ENCODE measurements at regions not wholly inside any gene's neighbourhood (a gene's known extent, or its start where the extent isn't known, plus 50 kb on each side); places are given as distances from the start of the nearest gene placed in this dataset.

DNA sequence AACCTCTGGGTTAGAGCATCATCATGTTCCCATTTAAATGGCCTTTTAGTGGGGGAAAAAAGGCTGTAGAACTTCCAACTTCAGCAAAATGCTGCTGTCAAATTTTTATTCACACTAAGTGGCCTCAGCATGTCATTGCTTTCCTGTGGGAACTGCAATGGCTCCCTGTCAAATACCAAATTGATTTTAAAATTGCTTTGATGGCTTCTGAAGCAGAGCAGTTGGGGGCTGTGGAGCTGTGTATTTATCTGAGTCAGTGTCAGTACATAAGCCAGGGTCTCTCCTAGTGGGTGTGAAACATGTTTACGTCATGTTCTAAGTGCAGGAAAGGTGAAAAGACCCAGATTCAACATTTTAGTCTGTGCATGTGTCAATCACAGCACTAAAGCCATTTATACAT, 171.3 kb downstream of the CDH19 start:
- DNase-seq (no peak), FAIRE-seq (no peak)
- Histone ChIP-seq H3K9me3 (ENCODE audit: control insufficient read depth in 2 of 3, insufficient read depth in 1 of 3, low read length in 3 of 3) (no peaks in the 10 kb centered on the region), H3K4me3 (ENCODE audit: low read length in 3 of 3) (no peak overlapping the region), H3K27me3 (ENCODE audit: control insufficient read depth, insufficient read depth, low read length) (no peaks in the 10 kb centered on the region), H3K27ac (ENCODE audit: low read depth in 2 of 2, low read length in 2 of 2) (no peak overlapping the region), H3K9ac (ENCODE audit: low read length in 3 of 3) (no peak overlapping the region), H3K4me1 (ENCODE audit: control insufficient read depth in 2 of 3, insufficient read depth in 2 of 3, low read depth in 1 of 3, low read length in 3 of 3) (no peaks in the 10 kb centered on the region), H3K36me3 (ENCODE audit: control insufficient read depth in 2 of 3, insufficient read depth in 3 of 3, low read length in 3 of 3) (no peaks in the 10 kb centered on the region)
- intact Hi-C loops (cut with DNase I): no loop called here
- TF ChIP-seq CTCF (IDR thresholded peaks at IDR 0.05; ENCODE audit: borderline replicate concordance, extremely low read depth, insufficient read depth): no peak

GRCh38 chr18:66428795-66429194, 175.1 kb downstream of the CDH19 start:
- Histone ChIP-seq H3K36me3 (ENCODE audit: control insufficient read depth in 2 of 3, insufficient read depth in 3 of 3, low read length in 3 of 3) (no peaks in the 10 kb centered on the region), H3K9me3 (ENCODE audit: control insufficient read depth in 2 of 3, insufficient read depth in 1 of 3, low read length in 3 of 3) (no peaks in the 10 kb centered on the region), H3K4me3 (ENCODE audit: low read length in 3 of 3) (no peak overlapping the region), H3K4me1 (ENCODE audit: control insufficient read depth in 2 of 3, insufficient read depth in 2 of 3, low read depth in 1 of 3, low read length in 3 of 3) (no peaks in the 10 kb centered on the region), H3K27me3 (ENCODE audit: control insufficient read depth, insufficient read depth, low read length) (no peaks in the 10 kb centered on the region), H3K27ac (ENCODE audit: low read depth in 2 of 2, low read length in 2 of 2) (no peak overlapping the region), H3K9ac (ENCODE audit: low read length in 3 of 3) (no peak overlapping the region)
- intact Hi-C loops (cut with DNase I): no loop called here
- TF ChIP-seq CTCF (IDR thresholded peaks at IDR 0.05; ENCODE audit: borderline replicate concordance, extremely low read depth, insufficient read depth): no peak
- FAIRE-seq (no peak), DNase-seq (no peak)

GRCh38 chr18:66419400-66419799, 184.5 kb downstream of the CDH19 start:
- Histone ChIP-seq H3K4me1 (ENCODE audit: control insufficient read depth in 2 of 3, insufficient read depth in 2 of 3, low read depth in 1 of 3, low read length in 3 of 3) (no peaks in the 10 kb centered on the region), H3K27ac (ENCODE audit: low read depth in 2 of 2, low read length in 2 of 2) (no peak overlapping the region), H3K9ac (ENCODE audit: low read length in 3 of 3) (no peak overlapping the region), H3K27me3 (ENCODE audit: control insufficient read depth, insufficient read depth, low read length) (no peaks in the 10 kb centered on the region), H3K4me3 (ENCODE audit: low read length in 3 of 3) (no peak overlapping the region), H3K36me3 (ENCODE audit: control insufficient read depth in 2 of 3, insufficient read depth in 3 of 3, low read length in 3 of 3) (no peaks in the 10 kb centered on the region), H3K9me3 (ENCODE audit: control insufficient read depth in 2 of 3, insufficient read depth in 1 of 3, low read length in 3 of 3) (no peaks in the 10 kb centered on the region)
- TF ChIP-seq CTCF (IDR thresholded peaks at IDR 0.05; ENCODE audit: borderline replicate concordance, extremely low read depth, insufficient read depth): no peak
- DNase-seq: no peak
- FAIRE-seq: no peak
- intact Hi-C loops (cut with DNase I): no loop called here

DNA sequence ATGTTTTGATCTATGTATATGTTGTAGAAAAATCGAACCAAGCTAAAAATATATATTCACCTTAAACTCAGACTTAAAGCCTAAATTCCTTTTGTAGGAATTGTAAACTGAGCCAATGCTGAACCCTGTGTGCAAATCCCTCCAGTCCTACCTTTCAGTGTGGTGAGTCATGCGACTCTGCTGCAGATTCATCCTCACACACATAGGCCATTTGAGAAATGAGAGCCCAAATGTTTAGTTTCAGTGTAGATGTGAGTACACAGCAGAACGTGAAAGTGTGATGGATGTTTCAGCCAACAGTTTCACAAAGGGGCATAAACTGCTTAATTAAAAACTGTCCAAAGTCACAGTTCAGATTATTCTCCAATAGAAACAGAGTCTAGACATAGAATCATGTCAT, 193.2 kb downstream of the CDH19 start:
- no peak for FAIRE-seq
- intact Hi-C loops (cut with DNase I): no loop called here
- Histone ChIP-seq H3K9ac (ENCODE audit: low read length in 3 of 3) (no peak overlapping the region), H3K9me3 (ENCODE audit: control insufficient read depth in 2 of 3, insufficient read depth in 1 of 3, low read length in 3 of 3) (no peaks in the 10 kb centered on the region), H3K27me3 (ENCODE audit: control insufficient read depth, insufficient read depth, low read length) (no peaks in the 10 kb centered on the region), H3K4me1 (ENCODE audit: control insufficient read depth in 2 of 3, insufficient read depth in 2 of 3, low read depth in 1 of 3, low read length in 3 of 3) (no peaks in the 10 kb centered on the region), H3K36me3 (ENCODE audit: control insufficient read depth in 2 of 3, insufficient read depth in 3 of 3, low read length in 3 of 3) (no peaks in the 10 kb centered on the region), H3K27ac (ENCODE audit: low read depth in 2 of 2, low read length in 2 of 2) (no peak overlapping the region), H3K4me3 (ENCODE audit: low read length in 3 of 3) (no peak overlapping the region)
- DNase-seq: no peak
- TF ChIP-seq CTCF (IDR thresholded peaks at IDR 0.05; ENCODE audit: borderline replicate concordance, extremely low read depth, insufficient read depth): no peak
